Activated CD8-positive, alpha-beta memory T cell treated with anti-CD3 and anti-CD28 coated beads for 24 hours (primary cell): ENCODE measurements at regions not wholly inside any gene's neighbourhood (a gene's known extent, or its start where the extent isn't known, plus 50 kb on each side); places are given as distances from the start of the nearest gene placed in this dataset.
"Not testable (repeated sequence)": the region's sequence is repeated elsewhere in the genome, so short reads cannot be mapped to it uniquely, and the experiment has no call there.

Source experiments
- DNase-seq: peaks from one replicate; pipeline ENCODE4 v3.0.0-alpha.2; 2020

- DNase-seq = no peak
Observed at GRCh38 chr7:114173170-114173890, 241.3 kb upstream of the FOXP2 start.

- DNase-seq = not testable (repeated sequence)
Observed at GRCh38 chr7:114169389-114169788, 245.2 kb upstream of the FOXP2 start.

GRCh38 chr7:114160925-114161324, 242.1 kb upstream of the PPP1R3A start:
- no peak for DNase-seq

- no peak for DNase-seq
Observed at GRCh38 chr7:114158854-114159253, 240.0 kb upstream of the PPP1R3A start.

GRCh38 chr7:114158275-114158674, 239.5 kb upstream of the PPP1R3A start:
- DNase-seq = no peak

GRCh38 chr7:114156178-114156577, 237.4 kb upstream of the PPP1R3A start:
- no peak for DNase-seq

GRCh38 chr7:114155116-114156110, 236.6 kb upstream of the PPP1R3A start:
- DNase-seq = no peak

GRCh38 chr7:114153700-114154099, 234.9 kb upstream of the PPP1R3A start:
- DNase-seq = no peak

- no peak for DNase-seq
Observed at GRCh38 chr7:114152314-114152938, 233.6 kb upstream of the PPP1R3A start.

GRCh38 chr7:114151777-114152176, 233.0 kb upstream of the PPP1R3A start:
- DNase-seq = no peak

- DNase-seq = no peak
Observed at GRCh38 chr7:114150689-114151088, 231.9 kb upstream of the PPP1R3A start.

GRCh38 chr7:114148779-114149178, 230.0 kb upstream of the PPP1R3A start:
- no peak for DNase-seq

- DNase-seq = no peak
Observed at GRCh38 chr7:114141415-114141814, 222.6 kb upstream of the PPP1R3A start.

- DNase-seq = no peak
Observed at GRCh38 chr7:114140561-114140960, 221.8 kb upstream of the PPP1R3A start.

GRCh38 chr7:114139690-114140089, 220.9 kb upstream of the PPP1R3A start:
- not testable (repeated sequence) for DNase-seq

- DNase-seq = no peak
Observed at GRCh38 chr7:114138587-114138986, 219.8 kb upstream of the PPP1R3A start.

- DNase-seq = no peak
Observed at GRCh38 chr7:114133717-114134116, 214.9 kb upstream of the PPP1R3A start.

GRCh38 chr7:114130866-114131265, 212.1 kb upstream of the PPP1R3A start:
- no peak for DNase-seq

GRCh38 chr7:114128880-114129279, 210.1 kb upstream of the PPP1R3A start:
- DNase-seq = no peak

- no peak for DNase-seq
Observed at GRCh38 chr7:114126095-114126494, 207.3 kb upstream of the PPP1R3A start.

- DNase-seq = no peak
Observed at GRCh38 chr7:114112806-114113205, 194.0 kb upstream of the PPP1R3A start.

GRCh38 chr7:114110666-114111065, 191.9 kb upstream of the PPP1R3A start:
- no peak for DNase-seq

- no peak for DNase-seq
Observed at GRCh38 chr7:114109721-114110120, 190.9 kb upstream of the PPP1R3A start.
